Endothelial cell of umbilical vein (primary cell): ENCODE measurements at regions not wholly inside any gene's neighbourhood (a gene's known extent, or its start where the extent isn't known, plus 50 kb on each side); places are given as distances from the start of the nearest gene placed in this dataset.

Source experiments
- CTCF ChIP-seq, 2 donors: IDR thresholded peaks; 1 replicate in 1 of 2; 2 replicates in 1 of 2; pipeline ENCODE4 v1.5.1; 2011; ENCODE audit warnings: low read length in 2 of 2, mild to moderate bottlenecking in 2 of 2, moderate library complexity in 2 of 2, control low read depth in 1 of 2, inconsistent platforms in 1 of 2, low read depth in 1 of 2; ENCODE audit not compliant: insufficient read depth in 1 of 2; ENCODE audit errors: extremely low read depth in 1 of 2
- EZH2 ChIP-seq: IDR thresholded peaks from 2 replicates; pipeline ENCODE4 v1.6.1; 2012; ENCODE audit warnings: borderline replicate concordance, low read depth, mild to moderate bottlenecking, moderate library complexity, low read length, inconsistent platforms; ENCODE audit not compliant: severe bottlenecking
- FOS ChIP-seq: IDR thresholded peaks from 2 replicates; pipeline ENCODE4 v1.6.1; 2011; ENCODE audit warnings: mild to moderate bottlenecking, low read length, moderate library complexity, borderline replicate concordance; ENCODE audit not compliant: insufficient read depth
- GATA2 ChIP-seq: IDR thresholded peaks from 2 replicates; pipeline ENCODE4 v1.7.0; 2011; ENCODE audit warnings: low read depth, mild to moderate bottlenecking, moderate library complexity, mixed read lengths, low read length; ENCODE audit not compliant: insufficient read length, insufficient read depth
- JUN ChIP-seq: IDR thresholded peaks from 2 replicates; pipeline ENCODE4 v1.6.1; 2011; ENCODE audit warnings: borderline replicate concordance, low read depth; ENCODE audit not compliant: insufficient read length, insufficient read depth
- MAX ChIP-seq: IDR thresholded peaks from 2 replicates; pipeline ENCODE4 v1.6.1; 2011; ENCODE audit not compliant: insufficient read depth, insufficient read length
- MYC ChIP-seq: IDR thresholded peaks from one replicate; pipeline ENCODE4 v1.6.1; 2011; ENCODE audit warnings: mild to moderate bottlenecking, low read depth, low read length
- POLR2A ChIP-seq: IDR thresholded peaks from 2 replicates; pipeline ENCODE4 v1.6.1; 2012; ENCODE audit warnings: low read depth, mild to moderate bottlenecking, control low read depth, low read length
- POLR2AphosphoS5 ChIP-seq: IDR thresholded peaks from 2 replicates; pipeline ENCODE4 v1.6.1; 2012; ENCODE audit warnings: low read depth, mild to moderate bottlenecking, control low read depth, low read length, moderate library complexity; ENCODE audit not compliant: insufficient read depth

GRCh38 chr13:85204668-85205344 is 594.4 kb downstream of the SLITRK6 start:
- no peak for TF ChIP-seq CTCF (IDR thresholded peaks at IDR 0.05; ENCODE audit: extremely low read depth in 1 of 2, insufficient read depth in 1 of 2, low read depth in 1 of 2, low read length in 2 of 2)
- no peak for TF ChIP-seq EZH2
- no peak for TF ChIP-seq POLR2A
- TF ChIP-seq GATA2: no peak
- TF ChIP-seq POLR2AphosphoS5: no peak
- TF ChIP-seq MAX: no peak
- TF ChIP-seq MYC: no peak
- no peak for TF ChIP-seq JUN
- no peak for TF ChIP-seq FOS
